ENCODE measurements at regions not wholly inside any gene's neighbourhood (a gene's known extent, or its start where the extent isn't known, plus 50 kb on each side); places are given as distances from the start of the nearest gene placed in this dataset.

DNA sequence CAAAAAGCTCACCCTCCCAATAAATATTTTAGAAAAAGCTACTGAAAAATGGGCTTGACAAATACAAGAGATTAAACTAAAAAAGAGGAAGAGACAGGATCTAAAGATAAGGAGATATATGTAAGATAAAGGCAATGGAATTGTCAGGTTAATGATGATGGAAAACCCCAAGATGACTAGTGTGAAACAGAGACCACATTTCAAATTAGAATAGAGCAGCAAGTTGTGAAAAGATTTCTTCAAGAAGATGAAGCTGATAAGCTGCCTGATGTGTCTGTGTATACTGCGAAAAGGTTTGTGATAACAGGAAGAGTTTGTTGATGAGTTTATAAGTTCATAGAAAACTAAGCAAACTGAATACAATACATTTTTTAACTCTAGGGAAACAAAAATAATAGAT is 840.1 kb upstream of the SLITRK5 start:
- DNase-seq (ENCODE audit: low spot score): no peak
- in situ Hi-C loops (cut with MboI; ENCODE audit: low pct_unique_long_range_greater_than_20kb, low sequenced_read_pairs, unreplicated experiment): no loop called here
- TF ChIP-seq, protein P1, sequence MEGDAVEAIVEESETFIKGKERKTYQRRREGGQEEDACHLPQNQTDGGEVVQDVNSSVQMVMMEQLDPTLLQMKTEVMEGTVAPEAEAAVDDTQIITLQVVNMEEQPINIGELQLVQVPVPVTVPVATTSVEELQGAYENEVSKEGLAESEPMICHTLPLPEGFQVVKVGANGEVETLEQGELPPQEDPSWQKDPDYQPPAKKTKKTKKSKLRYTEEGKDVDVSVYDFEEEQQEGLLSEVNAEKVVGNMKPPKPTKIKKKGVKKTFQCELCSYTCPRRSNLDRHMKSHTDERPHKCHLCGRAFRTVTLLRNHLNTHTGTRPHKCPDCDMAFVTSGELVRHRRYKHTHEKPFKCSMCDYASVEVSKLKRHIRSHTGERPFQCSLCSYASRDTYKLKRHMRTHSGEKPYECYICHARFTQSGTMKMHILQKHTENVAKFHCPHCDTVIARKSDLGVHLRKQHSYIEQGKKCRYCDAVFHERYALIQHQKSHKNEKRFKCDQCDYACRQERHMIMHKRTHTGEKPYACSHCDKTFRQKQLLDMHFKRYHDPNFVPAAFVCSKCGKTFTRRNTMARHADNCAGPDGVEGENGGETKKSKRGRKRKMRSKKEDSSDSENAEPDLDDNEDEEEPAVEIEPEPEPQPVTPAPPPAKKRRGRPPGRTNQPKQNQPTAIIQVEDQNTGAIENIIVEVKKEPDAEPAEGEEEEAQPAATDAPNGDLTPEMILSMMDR (IDR thresholded peaks at IDR 0.05; ENCODE audit: extremely low read depth, insufficient read depth, missing control alignments): no peak

DNA sequence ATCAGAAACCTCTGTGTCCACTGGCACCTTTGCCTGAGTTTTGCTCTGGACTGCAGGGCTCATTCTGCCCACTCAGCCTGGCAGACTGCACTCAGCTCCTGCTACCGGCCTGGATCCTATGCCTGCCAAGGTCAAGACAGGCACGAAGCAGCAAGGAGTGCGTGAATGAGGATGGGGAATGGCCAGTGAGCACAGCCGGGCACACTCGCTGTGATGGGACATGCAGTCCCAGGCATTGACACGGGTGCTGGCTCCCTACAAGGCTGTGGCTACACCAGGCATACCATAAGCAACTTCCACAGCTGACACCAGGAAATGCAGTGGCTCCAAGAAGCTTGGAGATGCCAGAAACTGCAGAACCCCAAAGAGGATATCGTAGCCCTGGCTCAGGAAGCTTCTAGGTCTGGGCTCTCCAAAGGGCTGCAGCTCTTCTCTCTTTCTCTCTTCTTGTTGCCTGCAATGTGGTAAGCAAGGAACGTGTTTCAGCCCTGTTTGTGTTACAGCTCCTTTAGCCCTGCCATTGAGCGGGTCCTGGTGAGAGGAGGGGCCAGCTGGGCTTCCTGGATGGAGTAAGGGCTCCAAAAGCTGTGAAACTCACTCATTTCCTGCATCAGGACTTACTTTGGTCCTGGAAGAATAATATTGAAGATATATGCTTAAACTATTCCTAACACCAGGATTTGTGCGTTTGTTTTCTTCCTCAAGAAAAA is 832.6 kb upstream of the SLITRK5 start:
- TF ChIP-seq, protein P1 (IDR thresholded peaks at IDR 0.05; ENCODE audit: extremely low read depth, insufficient read depth, missing control alignments): no peak
- in situ Hi-C loops (cut with MboI; ENCODE audit: low pct_unique_long_range_greater_than_20kb, low sequenced_read_pairs, unreplicated experiment): no loop called here
- DNase-seq (ENCODE audit: low spot score): no peak

DNA sequence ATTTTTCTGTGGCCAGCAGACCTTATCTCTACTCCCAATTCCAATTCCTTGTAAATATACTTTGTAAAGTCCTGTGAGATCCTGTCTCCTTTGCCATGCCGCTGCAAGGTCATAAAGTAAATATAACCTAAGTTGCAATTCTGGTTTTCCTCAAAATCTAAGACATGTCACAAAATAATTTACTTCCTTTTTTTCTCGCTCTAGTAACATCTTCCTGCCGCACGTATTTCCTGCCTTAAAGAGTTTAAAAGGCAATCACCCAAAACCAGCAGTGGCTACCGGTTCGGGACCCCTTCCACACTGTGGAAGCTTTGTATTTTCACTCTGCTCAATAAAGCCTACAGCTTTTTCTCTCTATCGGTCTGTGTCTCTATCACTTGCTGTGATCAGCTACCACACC is 832.0 kb upstream of the SLITRK5 start:
- in situ Hi-C loops (cut with MboI; ENCODE audit: low pct_unique_long_range_greater_than_20kb, low sequenced_read_pairs, unreplicated experiment): no loop called here
- TF ChIP-seq, protein P1 (IDR thresholded peaks at IDR 0.05; ENCODE audit: extremely low read depth, insufficient read depth, missing control alignments): no peak
- no peak for DNase-seq (ENCODE audit: low spot score)

DNA sequence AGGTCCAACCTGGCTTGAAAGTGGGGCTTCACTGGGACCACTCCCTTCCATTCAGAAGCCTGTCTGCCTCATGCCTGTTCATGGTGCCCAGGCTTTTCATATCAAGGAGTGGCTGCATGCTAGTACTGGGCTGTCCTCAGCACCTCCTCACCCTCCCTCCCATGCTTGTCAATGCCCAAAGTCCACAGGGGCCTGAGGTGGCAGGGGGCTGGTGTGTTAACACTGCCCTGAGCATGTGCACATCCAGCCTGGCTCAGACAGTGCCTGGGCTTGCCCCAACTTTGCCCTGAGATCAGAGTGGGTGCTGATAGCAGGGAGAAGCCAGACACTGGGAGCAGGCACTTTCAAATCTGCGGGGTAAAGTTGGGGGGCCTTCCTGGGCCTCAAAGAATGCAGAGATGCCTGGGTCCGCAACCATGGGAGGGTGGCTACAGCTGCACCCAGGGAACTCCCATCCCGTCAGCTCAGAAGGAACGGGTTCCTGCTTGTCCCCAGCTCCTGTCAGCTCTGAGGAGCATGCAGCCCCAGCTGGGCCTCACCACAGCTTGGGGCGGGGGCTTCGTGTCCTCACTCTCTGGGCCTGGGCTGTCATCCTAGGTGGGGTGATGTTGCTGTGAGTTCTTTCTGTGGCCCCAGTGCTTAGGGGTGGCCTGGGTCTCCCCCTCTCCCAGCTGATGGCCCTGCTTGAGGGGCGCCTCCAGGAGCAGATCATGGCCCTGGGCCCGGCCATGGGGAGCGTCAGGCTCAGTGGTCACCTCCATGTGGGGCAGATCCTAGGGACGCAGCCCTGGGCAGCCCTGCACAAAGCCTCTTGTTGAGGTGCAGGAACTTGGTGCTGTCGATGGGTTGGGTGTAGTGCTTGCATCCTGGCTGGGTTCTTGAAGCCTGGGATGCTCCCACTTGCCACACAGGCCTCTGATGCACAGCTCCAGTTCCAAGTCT is 830.6 kb upstream of the SLITRK5 start:
- in situ Hi-C loops (cut with MboI; ENCODE audit: low pct_unique_long_range_greater_than_20kb, low sequenced_read_pairs, unreplicated experiment): no loop called here
- no peak for DNase-seq (ENCODE audit: low spot score)
- TF ChIP-seq, protein P1 (IDR thresholded peaks at IDR 0.05; ENCODE audit: extremely low read depth, insufficient read depth, missing control alignments): no peak

DNA sequence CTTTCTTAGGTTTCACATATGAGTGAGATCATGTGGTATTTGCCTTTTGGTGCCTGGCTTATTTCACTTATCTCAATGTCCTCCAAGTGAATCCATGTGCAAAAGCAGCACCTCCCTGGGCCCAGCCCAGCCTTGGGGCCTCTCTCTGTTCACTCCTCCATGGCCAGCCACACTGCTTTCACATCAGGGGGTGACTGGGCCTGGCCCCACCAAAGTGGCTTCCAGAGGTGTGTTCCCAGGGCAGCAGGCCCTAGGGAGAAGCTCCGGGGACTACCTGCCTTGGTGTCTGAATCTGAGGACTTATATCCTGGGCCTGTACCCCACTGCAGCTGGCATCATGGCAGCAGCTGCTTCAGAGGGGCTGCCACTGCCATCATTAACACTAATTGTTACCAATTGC is 829.9 kb upstream of the SLITRK5 start:
- TF ChIP-seq, protein P1 (IDR thresholded peaks at IDR 0.05; ENCODE audit: extremely low read depth, insufficient read depth, missing control alignments): no peak
- no peak for DNase-seq (ENCODE audit: low spot score)
- in situ Hi-C loops (cut with MboI; ENCODE audit: low pct_unique_long_range_greater_than_20kb, low sequenced_read_pairs, unreplicated experiment): no loop called here

DNA sequence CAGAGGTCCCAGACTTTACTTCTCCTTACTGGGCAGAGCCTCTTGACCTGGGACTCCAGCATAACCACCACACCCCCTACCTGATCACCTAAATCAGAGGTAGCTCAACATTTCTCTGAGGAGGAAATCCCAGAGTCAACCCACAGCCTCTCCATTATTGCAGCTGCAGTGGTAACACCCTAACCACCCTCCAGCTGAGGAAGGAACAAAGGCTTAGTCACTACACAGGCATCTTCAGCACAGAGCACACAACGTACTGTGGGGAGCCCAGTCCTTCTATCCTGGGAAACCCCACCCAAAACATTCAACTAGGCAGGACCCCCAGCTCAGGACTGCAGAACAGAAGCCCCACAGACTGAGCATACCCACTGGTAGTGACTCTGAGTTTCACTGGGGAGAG is 824.7 kb upstream of the SLITRK5 start:
- TF ChIP-seq, protein P1 (IDR thresholded peaks at IDR 0.05; ENCODE audit: extremely low read depth, insufficient read depth, missing control alignments): no peak
- in situ Hi-C loops (cut with MboI; ENCODE audit: low pct_unique_long_range_greater_than_20kb, low sequenced_read_pairs, unreplicated experiment): no loop called here
- no peak for DNase-seq (ENCODE audit: low spot score)

Data from GM13977 (cell line).